KMS-11 (cell line): ENCODE measurements at regions not wholly inside any gene's neighbourhood (a gene's known extent, or its start where the extent isn't known, plus 50 kb on each side); places are given as distances from the start of the nearest gene placed in this dataset.

Source experiments
- H2AFZ ChIP-seq: fragments of 200-600 bp; sonication (generic); 2 replicates; pipeline ENCODE4 v1.6.1; 2016; ENCODE audit warnings: antibody characterized with exemption, mixed run types, low read depth
- H3K27ac ChIP-seq: fragments of 200-600 bp; sonication (generic); 2 replicates; pipeline ENCODE4 v1.6.1; 2016; ENCODE audit warnings: mild to moderate bottlenecking, mixed run types
- H3K27me3 ChIP-seq: fragments of 200-600 bp; sonication (generic); 2 replicates; pipeline ENCODE4 v1.6.1; 2017; ENCODE audit warnings: mild to moderate bottlenecking, low read depth, mixed run types, moderate library complexity; ENCODE audit not compliant: insufficient read depth
- H3K36me3 ChIP-seq: fragments of 200-600 bp; sonication (generic); 2 replicates; pipeline ENCODE4 v1.6.1; 2017; ENCODE audit warnings: mild to moderate bottlenecking, mixed run types; ENCODE audit not compliant: insufficient read depth
- H3K4me1 ChIP-seq: fragments of 200-600 bp; sonication (generic); 2 replicates; pipeline ENCODE4 v1.6.1; 2016; ENCODE audit warnings: mild to moderate bottlenecking, low read depth, mixed run types; ENCODE audit not compliant: poor library complexity, severe bottlenecking
- H3K4me2 ChIP-seq: fragments of 200-600 bp; sonication (generic); 2 replicates; pipeline ENCODE4 v1.7.0; 2016; ENCODE audit warnings: mild to moderate bottlenecking, mixed run types
- H3K4me3 ChIP-seq: fragments of 200-600 bp; sonication (generic); IDR thresholded peaks from 2 replicates; pipeline ENCODE4 v1.6.1; 2017; ENCODE audit warnings: low read depth, low read length, mixed read lengths; ENCODE audit not compliant: insufficient read depth
- H3K79me2 ChIP-seq: fragments of 200-600 bp; sonication (generic); 2 replicates; pipeline ENCODE4 v1.6.1; 2016; ENCODE audit warnings: low read depth, mixed run types; ENCODE audit not compliant: insufficient read depth
- H3K9ac ChIP-seq: fragments of 200-600 bp; sonication (generic); 2 replicates; pipeline ENCODE4 v1.6.1; 2016; ENCODE audit warnings: mild to moderate bottlenecking, mixed run types
- H4K20me1 ChIP-seq: fragments of 200-600 bp; sonication (generic); 2 replicates; pipeline ENCODE4 v1.6.1; 2016; ENCODE audit warnings: mild to moderate bottlenecking, mixed run types; ENCODE audit not compliant: insufficient read depth
- CTCF ChIP-seq: fragments of 200-600 bp; sonication (generic); conservative IDR thresholded peaks from 2 replicates; pipeline ENCODE4 v1.6.1; 2017; ENCODE audit warnings: low read depth, mild to moderate bottlenecking, antibody characterized with exemption, low read length, moderate library complexity, mixed read lengths

- no peak overlapping the region for H3K4me2 ChIP-seq
- no peaks in the 10 kb centered on the region for H3K4me1 ChIP-seq
- H4K20me1 ChIP-seq = no peaks in the 10 kb centered on the region
- TF ChIP-seq CTCF = no peak
- H3K9ac ChIP-seq = no peak overlapping the region
- no peak overlapping the region for H3K27ac ChIP-seq
- H3K4me3 ChIP-seq = no peak overlapping the region
- H3K79me2 ChIP-seq = no peaks in the 10 kb centered on the region
- no peaks in the 10 kb centered on the region for H3K27me3 ChIP-seq
- H2AFZ ChIP-seq = no peak overlapping the region
- H3K36me3 ChIP-seq = no peaks in the 10 kb centered on the region
Measured at GRCh38 chr4:10942156-10942555, 257.6 kb upstream of the CLNK start.

GRCh38 chr4:10929818-10930217 is 245.2 kb upstream of the CLNK start:
- H3K4me1 ChIP-seq = no peaks in the 10 kb centered on the region
- no peaks in the 10 kb centered on the region for H3K79me2 ChIP-seq
- H3K27me3 ChIP-seq = no peaks in the 10 kb centered on the region
- H3K4me3 ChIP-seq = no peak overlapping the region
- H4K20me1 ChIP-seq = no peaks in the 10 kb centered on the region
- no peak overlapping the region for H2AFZ ChIP-seq
- no peaks in the 10 kb centered on the region for H3K36me3 ChIP-seq
- H3K27ac ChIP-seq = no peak overlapping the region
- H3K9ac ChIP-seq = no peak overlapping the region
- TF ChIP-seq CTCF = no peak
- no peak overlapping the region for H3K4me2 ChIP-seq

- H4K20me1 ChIP-seq = no peaks in the 10 kb centered on the region
- no peak for TF ChIP-seq CTCF
- no peak overlapping the region for H3K4me2 ChIP-seq
Measured at GRCh38 chr4:10925996-10926395, 241.4 kb upstream of the CLNK start.

GRCh38 chr4:10924274-10924673 is 239.7 kb upstream of the CLNK start:
- Histone ChIP-seq H3K27ac (no peak overlapping the region), H3K36me3 (no peaks in the 10 kb centered on the region), H3K9ac (no peak overlapping the region), H2AFZ (no peak overlapping the region), H4K20me1 (no peaks in the 10 kb centered on the region), H3K27me3 (no peaks in the 10 kb centered on the region), H3K79me2 (no peaks in the 10 kb centered on the region), H3K4me1 (no peaks in the 10 kb centered on the region), H3K4me3 (no peak overlapping the region), H3K4me2 (no peak overlapping the region)
- TF ChIP-seq CTCF = no peak

More at GRCh38 chr4:10925996-10926395, 241.4 kb upstream of the CLNK start:
- H3K4me3 ChIP-seq = no peak overlapping the region
- no peaks in the 10 kb centered on the region for H3K36me3 ChIP-seq
- no peaks in the 10 kb centered on the region for H3K27me3 ChIP-seq
- no peaks in the 10 kb centered on the region for H3K4me1 ChIP-seq
- no peak overlapping the region for H2AFZ ChIP-seq
- no peaks in the 10 kb centered on the region for H3K79me2 ChIP-seq
- H3K9ac ChIP-seq = no peak overlapping the region
- no peak overlapping the region for H3K27ac ChIP-seq
